NOMO-1 treated with DMSO at 0.1 percent for 48 hours (cell line): ENCODE measurements at regions not wholly inside any gene's neighbourhood (a gene's known extent, or its start where the extent isn't known, plus 50 kb on each side); places are given as distances from the start of the nearest gene placed in this dataset.
"Not testable (repeated sequence)": the region's sequence is repeated elsewhere in the genome, so short reads cannot be mapped to it uniquely, and the experiment has no call there.

Source experiments
- DNase-seq: peaks from one replicate; lab custom pipeline; 2025; ENCODE audit not compliant: unreplicated experiment; lab: John Stamatoyannopoulos, UW

GRCh38 chr20:48339190-48339985 is 488.4 kb downstream of the PREX1 start:
- DNase-seq: no peak

DNA sequence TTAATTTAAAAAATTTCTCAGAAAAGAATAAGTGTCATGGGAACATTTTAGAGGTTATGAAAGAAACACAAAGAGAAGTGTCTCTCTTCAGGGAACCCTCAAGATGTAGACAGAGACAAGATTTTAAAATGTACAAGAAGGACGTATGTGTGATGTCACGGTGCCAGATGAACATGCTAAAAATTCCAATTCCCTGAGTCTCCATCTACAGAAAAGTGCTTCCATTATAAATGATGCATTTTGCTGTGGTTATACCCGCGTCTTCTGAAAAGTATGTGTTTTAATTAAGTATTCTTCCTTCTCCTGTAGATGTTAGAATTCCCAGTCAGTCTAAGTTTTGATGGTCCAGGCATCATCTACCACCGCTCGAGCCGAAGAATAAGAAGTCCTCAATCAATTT is 489.1 kb downstream of the PREX1 start:
- no peak for DNase-seq

GRCh38 chr20:48336597-48336996 is 491.2 kb downstream of the PREX1 start:
- DNase-seq: no peak

- DNase-seq: no peak
These were observed 492.3 kb downstream of the PREX1 start for GRCh38 chr20:48335308-48336050.

- DNase-seq: no peak
These were observed 494.1 kb downstream of the PREX1 start for GRCh38 chr20:48333707-48334106.

GRCh38 chr20:48332555-48332954 is 495.2 kb downstream of the PREX1 start:
- DNase-seq: no peak

- no peak for DNase-seq
These were observed 496.1 kb downstream of the PREX1 start for GRCh38 chr20:48331518-48332286.

DNA sequence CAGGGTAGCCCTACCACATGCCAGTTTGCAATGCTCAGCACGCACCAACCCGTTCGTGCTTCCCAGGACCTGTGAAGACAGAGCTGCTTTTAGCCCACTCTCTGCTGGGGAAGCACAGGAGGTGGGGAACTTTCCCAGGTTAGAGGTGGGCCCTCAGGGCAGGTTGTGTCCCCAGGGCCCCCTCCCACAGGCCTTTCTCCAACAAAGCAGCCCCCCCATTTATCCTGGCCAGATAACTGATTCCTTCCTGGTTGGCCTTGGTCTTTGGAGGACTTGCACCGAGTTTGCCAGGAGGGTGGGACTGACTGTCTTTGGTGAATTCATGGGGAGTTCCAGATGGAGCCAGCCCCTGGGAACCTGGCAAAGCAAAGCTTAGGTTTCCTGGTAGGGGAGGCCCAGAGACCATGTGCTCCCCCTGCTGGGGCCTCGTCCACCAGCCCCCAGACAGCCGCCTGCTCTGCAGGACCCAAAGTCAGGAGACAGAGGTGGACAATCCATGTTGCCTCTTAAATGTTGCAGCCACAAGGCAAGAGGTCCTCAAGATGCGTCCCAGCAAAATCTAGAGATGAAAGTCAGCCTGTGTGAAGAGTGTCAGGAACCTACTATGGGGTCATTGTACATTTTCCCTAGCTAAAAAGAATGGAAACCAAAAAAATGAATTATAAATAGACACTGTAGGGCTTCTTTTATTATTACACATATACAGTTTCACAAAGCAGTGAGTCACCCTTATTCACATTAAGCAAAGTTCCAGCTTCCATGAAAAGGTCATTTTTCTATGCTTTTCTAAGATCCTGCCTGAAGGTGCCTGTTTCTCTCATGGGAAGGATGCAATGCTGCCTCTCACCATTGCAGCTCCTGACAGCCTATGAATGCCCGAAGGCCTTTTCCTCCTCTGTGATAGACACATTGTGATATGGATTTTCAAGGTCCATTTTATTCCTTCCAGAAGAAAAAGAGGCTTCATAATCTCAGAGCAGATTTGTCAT is 497.8 kb downstream of the PREX1 start:
- DNase-seq: no peak

- DNase-seq: no peak
These were observed 498.7 kb downstream of the PREX1 start for GRCh38 chr20:48329031-48329615.

GRCh38 chr20:48327848-48328247 is 500.0 kb downstream of the PREX1 start:
- not testable (repeated sequence) for DNase-seq

GRCh38 chr20:48326868-48327267 is 500.9 kb downstream of the PREX1 start:
- DNase-seq: no peak

- no peak for DNase-seq
These were observed 501.4 kb downstream of the PREX1 start for GRCh38 chr20:48326434-48326691.

DNA sequence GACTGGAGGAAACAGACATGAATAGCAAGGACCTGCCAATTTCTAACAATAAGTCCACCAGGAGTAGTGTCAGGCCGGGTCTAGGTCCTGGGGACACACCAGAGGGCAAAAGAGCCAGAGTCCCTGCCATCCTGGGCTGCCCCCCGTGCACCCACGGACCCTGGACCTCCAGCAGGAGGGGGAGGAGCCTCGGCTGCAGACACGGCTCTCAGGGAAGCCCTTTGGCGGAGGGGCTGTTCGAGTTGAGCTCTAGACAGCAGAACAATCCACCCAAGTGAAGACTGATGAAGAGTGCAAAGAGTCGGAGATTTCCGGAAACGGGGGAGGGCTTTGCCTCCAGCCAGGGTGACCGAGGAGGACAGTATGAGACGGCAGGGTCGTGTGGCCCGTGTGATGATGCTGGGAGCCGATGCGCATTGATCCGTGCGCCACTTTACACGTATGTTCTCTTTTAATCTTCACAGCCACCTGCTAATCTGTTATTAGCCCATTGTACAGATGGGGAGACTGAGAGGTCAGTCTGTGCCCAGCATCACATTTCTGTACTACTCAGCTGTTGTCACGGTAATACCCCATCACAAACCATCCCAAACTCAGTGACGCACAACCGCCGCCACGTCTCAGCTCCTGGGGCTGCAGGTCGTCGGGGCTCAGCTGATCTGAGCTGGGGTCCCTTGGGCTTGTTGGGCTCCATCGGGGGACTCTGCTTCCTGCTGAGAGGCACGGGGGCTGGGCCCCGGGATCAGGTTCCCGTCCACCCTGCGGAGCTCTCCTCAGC is 502.0 kb downstream of the PREX1 start:
- DNase-seq: no peak

- DNase-seq: no peak
These were observed 503.1 kb downstream of the PREX1 start for GRCh38 chr20:48324744-48325143.

DNA sequence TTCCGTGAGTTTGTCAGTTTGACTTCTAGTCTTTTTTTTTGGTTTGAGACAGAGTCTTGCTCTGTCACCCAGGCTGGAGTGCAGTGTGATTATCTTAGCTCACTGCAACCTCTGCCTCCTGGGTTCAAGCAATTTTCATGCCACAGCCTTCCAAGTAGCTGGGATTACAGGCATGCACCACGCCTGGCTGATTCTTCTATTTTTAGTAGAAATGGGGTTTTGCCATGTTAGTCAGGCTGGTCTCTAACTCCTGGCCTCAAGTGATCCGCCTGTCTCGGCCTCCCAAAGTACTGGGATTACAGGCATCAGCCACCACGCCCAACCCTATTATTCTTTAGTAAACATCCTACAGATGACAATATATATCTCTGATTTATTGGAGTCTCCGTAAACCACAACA is 506.5 kb downstream of the PREX1 start:
- no peak for DNase-seq

- DNase-seq: no peak
These were observed 507.7 kb downstream of the PREX1 start for GRCh38 chr20:48319943-48320584.

DNA sequence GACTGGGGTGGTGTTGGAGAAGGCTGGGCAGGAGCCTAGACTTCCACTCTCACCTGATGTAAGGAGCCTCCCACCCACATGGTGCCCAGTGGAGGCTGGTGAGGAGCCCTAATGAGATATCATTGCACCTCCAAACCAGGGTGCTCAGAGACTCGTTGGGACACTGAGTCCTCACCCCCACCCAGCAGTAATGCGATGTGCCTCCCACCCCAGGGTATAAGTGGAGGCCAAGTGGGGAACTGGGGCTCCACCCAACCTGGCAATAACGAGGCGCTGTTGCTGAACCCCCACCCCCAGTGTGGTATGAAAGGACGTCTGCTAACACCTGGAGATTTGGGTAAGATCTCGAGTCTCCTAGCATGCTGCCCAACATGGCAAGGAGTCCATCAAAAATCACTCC is 510.2 kb downstream of the PREX1 start:
- no peak for DNase-seq

DNA sequence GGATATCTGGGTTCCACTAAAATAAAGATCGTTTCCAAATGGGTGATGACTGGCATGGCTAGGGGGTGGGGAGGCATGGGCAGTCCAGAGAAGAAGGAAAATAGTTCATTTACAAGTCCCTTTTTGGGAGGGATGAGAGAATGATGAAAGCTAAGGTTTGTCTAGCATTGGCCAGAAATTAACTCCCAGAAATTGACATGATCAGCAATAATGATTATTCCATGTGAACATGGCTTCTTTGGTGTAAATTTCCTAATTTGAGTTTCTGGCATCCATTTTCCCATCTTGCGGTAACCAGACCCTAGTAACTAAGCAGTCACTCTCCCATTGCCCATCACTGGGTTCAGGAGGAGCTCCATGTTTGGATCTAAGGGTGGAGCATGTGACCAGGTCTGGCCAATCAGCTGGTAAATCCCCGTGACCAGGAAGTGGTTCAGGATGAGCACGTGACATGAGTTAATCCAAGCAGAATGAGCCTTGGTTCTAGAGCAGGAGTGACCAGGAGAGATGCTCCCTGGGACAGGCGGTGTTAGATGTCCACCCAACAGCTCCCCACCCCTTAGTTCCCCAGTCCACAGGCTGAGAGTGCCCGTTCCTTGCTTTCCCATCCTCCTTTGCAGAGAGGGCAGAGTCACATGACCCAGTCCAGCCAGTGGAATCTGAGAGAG is 512.7 kb downstream of the PREX1 start:
- no peak for DNase-seq

DNA sequence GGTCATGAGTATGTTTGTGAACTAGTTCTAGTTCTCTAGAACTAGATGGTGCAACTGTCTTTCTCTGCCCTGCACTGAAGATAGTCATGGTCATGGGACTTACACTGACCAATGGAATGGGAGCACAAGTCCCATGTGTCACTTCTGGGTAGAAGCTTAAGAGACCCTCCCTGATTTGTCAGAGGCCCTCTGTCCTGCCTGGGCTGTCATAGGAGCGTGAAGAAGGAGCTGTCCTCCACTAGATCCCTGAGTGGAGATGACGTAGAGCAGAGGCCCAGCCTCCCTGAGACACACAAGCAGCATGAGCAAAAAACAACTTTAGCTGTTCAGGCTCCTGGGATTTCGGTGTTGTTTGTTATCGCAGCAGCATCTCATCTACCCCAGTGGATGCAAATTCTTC is 514.5 kb downstream of the PREX1 start:
- DNase-seq: no peak
